ENCODE measurements at regions not wholly inside any gene's neighbourhood (a gene's known extent, or its start where the extent isn't known, plus 50 kb on each side); places are given as distances from the start of the nearest gene placed in this dataset.

GRCh38 chr9:86721843-86722705 lies 225.2 kb downstream of the GAS1 start:
- peak; percentile 99 for DNase-seq

GRCh38 chr9:86721226-86721781 lies 226.0 kb downstream of the GAS1 start:
- DNase-seq = peak; percentile 71

GRCh38 chr9:86720639-86721225 lies 226.6 kb downstream of the GAS1 start:
- DNase-seq = no peak

- no peak for DNase-seq
Observed at GRCh38 chr9:86718388-86719049, 228.8 kb downstream of the GAS1 start.

GRCh38 chr9:86716326-86716922 lies 230.9 kb downstream of the GAS1 start:
- peak; percentile 73 for DNase-seq

GRCh38 chr9:86714999-86715398 lies 232.3 kb downstream of the GAS1 start:
- DNase-seq = peak; percentile 94

GRCh38 chr9:86713970-86714369 lies 233.3 kb downstream of the GAS1 start:
- peak; percentile 89 for DNase-seq

GRCh38 chr9:86713470-86713869 lies 233.8 kb downstream of the GAS1 start:
- peak; percentile 93 for DNase-seq

GRCh38 chr9:86708918-86709835 lies 238.1 kb downstream of the GAS1 start:
- DNase-seq = no peak

GRCh38 chr9:86707932-86708510 lies 239.3 kb downstream of the GAS1 start:
- no peak for DNase-seq

GRCh38 chr9:86706391-86706790 lies 240.9 kb downstream of the GAS1 start:
- DNase-seq = peak; percentile 69

GRCh38 chr9:86705490-86705889 lies 241.8 kb downstream of the GAS1 start:
- peak; percentile 73 for DNase-seq

GRCh38 chr9:86703346-86703745 lies 244.0 kb downstream of the GAS1 start:
- DNase-seq = peak; percentile 55

- DNase-seq = peak; percentile 72
Observed at GRCh38 chr9:86700629-86701028, 246.7 kb downstream of the GAS1 start.

GRCh38 chr9:86697999-86698398 lies 249.3 kb downstream of the GAS1 start:
- no peak for DNase-seq

- DNase-seq = no peak
Observed at GRCh38 chr9:86697213-86697612, 250.1 kb downstream of the GAS1 start.

GRCh38 chr9:86695910-86696424 lies 251.3 kb downstream of the GAS1 start:
- DNase-seq = peak; percentile 68

- DNase-seq = no peak
Observed at GRCh38 chr9:86690034-86690433, 257.3 kb downstream of the GAS1 start.

GRCh38 chr9:86687788-86688187 lies 259.5 kb downstream of the GAS1 start:
- DNase-seq = no peak

GRCh38 chr9:86685556-86685955 lies 261.8 kb downstream of the GAS1 start:
- DNase-seq = no peak

- no peak for DNase-seq
Observed at GRCh38 chr9:86684148-86684547, 263.2 kb downstream of the GAS1 start.
